ENCODE measurements at regions not wholly inside any gene's neighbourhood (a gene's known extent, or its start where the extent isn't known, plus 50 kb on each side); places are given as distances from the start of the nearest gene placed in this dataset.

DNA sequence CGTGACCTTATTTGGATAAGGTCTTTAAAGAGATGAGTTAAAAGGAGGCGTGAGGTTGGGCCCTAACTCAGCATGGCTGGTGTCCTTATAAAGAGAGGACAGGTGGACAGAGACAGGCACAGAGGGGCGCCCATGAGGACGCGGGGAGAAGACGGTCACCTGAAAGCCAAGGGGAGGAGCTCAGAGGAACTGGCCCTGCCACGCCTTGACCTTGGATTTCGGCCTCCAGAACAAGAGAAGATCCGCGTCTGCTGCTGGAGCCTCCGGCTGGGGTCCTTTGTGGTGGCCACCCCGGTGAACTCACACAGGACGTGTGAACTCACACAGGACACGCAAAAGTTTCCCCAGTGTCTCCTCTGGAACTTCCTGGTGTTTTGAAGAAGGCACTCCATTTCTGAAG is 122.7 kb downstream of the SIK1 start (continued):
- no peak for TF ChIP-seq SUZ12 (IDR thresholded peaks at IDR 0.05; ENCODE audit: low read length)
- no peak for TF ChIP-seq CHD2 (IDR thresholded peaks at IDR 0.05; ENCODE audit: low read length)
- TF ChIP-seq SIN3A (conservative IDR thresholded peaks at IDR 0.05 in 1 of 2, IDR thresholded peaks at IDR 0.05 in 1 of 2; ENCODE audit: low read depth in 1 of 2, low read length in 2 of 2): no peak
- TF ChIP-seq SAP30 (IDR thresholded peaks at IDR 0.05; ENCODE audit: insufficient read depth, insufficient replicate concordance, low read length): no peak
- no peak for TF ChIP-seq SP4 (IDR thresholded peaks at IDR 0.05; ENCODE audit: low read length)
- no peak for TF ChIP-seq EGR1 (IDR thresholded peaks at IDR 0.05; ENCODE audit: borderline replicate concordance, low read depth, low read length)
- TF ChIP-seq ASH2L (IDR thresholded peaks at IDR 0.05; ENCODE audit: low read length): no peak
- TF ChIP-seq CBX5 (IDR thresholded peaks at IDR 0.05; ENCODE audit: low read depth, low read length): no peak
- TF ChIP-seq EP300 (IDR thresholded peaks at IDR 0.05; ENCODE audit: borderline replicate concordance in 1 of 2, low read depth in 2 of 2, low read length in 2 of 2): no peak
- TF ChIP-seq RAD21 (IDR thresholded peaks at IDR 0.05 in 1 of 2, conservative IDR thresholded peaks at IDR 0.05 in 1 of 2; ENCODE audit: low read depth in 2 of 2, low read length in 2 of 2): no peak
- TF ChIP-seq KDM1A (IDR thresholded peaks at IDR 0.05; ENCODE audit: borderline replicate concordance, low read length): no peak
- no peak for TF ChIP-seq CTBP2 (IDR thresholded peaks at IDR 0.05; ENCODE audit: borderline replicate concordance, insufficient read depth, insufficient read length, low read length)
- no peak for TF ChIP-seq SP2 (IDR thresholded peaks at IDR 0.05; ENCODE audit: low read length)
- no peak for TF ChIP-seq TAF1 (IDR thresholded peaks at IDR 0.05; ENCODE audit: low read depth, low read length)
- TF ChIP-seq CBX8 (IDR thresholded peaks at IDR 0.05; ENCODE audit: borderline replicate concordance, low read depth, low read length): no peak
- TF ChIP-seq, protein P1, sequence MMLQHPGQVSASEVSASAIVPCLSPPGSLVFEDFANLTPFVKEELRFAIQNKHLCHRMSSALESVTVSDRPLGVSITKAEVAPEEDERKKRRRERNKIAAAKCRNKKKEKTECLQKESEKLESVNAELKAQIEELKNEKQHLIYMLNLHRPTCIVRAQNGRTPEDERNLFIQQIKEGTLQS (IDR thresholded peaks at IDR 0.05; ENCODE audit: insufficient read depth, low read depth, low read length): no peak
- TF ChIP-seq, protein P2, sequence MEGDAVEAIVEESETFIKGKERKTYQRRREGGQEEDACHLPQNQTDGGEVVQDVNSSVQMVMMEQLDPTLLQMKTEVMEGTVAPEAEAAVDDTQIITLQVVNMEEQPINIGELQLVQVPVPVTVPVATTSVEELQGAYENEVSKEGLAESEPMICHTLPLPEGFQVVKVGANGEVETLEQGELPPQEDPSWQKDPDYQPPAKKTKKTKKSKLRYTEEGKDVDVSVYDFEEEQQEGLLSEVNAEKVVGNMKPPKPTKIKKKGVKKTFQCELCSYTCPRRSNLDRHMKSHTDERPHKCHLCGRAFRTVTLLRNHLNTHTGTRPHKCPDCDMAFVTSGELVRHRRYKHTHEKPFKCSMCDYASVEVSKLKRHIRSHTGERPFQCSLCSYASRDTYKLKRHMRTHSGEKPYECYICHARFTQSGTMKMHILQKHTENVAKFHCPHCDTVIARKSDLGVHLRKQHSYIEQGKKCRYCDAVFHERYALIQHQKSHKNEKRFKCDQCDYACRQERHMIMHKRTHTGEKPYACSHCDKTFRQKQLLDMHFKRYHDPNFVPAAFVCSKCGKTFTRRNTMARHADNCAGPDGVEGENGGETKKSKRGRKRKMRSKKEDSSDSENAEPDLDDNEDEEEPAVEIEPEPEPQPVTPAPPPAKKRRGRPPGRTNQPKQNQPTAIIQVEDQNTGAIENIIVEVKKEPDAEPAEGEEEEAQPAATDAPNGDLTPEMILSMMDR (IDR thresholded peaks at IDR 0.05; ENCODE audit: control extremely low read depth in 1 of 3, insufficient read depth in 1 of 3, low read depth in 1 of 3, low read length in 3 of 3): no peak

All from H1 (cell line).